NB4 (cell line): ENCODE measurements at regions not wholly inside any gene's neighbourhood (a gene's known extent, or its start where the extent isn't known, plus 50 kb on each side); places are given as distances from the start of the nearest gene placed in this dataset.

Source experiments
- DNase-seq: peaks from one replicate; pipeline ENCODE4 v3.0.0; 2010; ENCODE audit warnings: low read depth
- H3K4me3 ChIP-seq: one replicate; pipeline ENCODE4 v1.5.1; 2011; ENCODE audit warnings: mild to moderate bottlenecking, low read depth, low read length, moderate library complexity
- MYC ChIP-seq: IDR thresholded peaks from 2 replicates; pipeline ENCODE4 v1.6.1; 2011; ENCODE audit warnings: low read depth, low read length
- POLR2A ChIP-seq: IDR thresholded peaks from 2 replicates; pipeline ENCODE4 v1.6.1; 2011; ENCODE audit warnings: mild to moderate bottlenecking; ENCODE audit not compliant: insufficient read length; ENCODE audit errors: extremely low read depth
- TF ChIP-seq, protein P1 (sequence below): IDR thresholded peaks from 2 replicates; pipeline ENCODE4 v1.6.1; 2011; ENCODE audit warnings: low read depth, low read length
- TF ChIP-seq, protein P2 (sequence below): IDR thresholded peaks from one replicate; pipeline ENCODE4 v1.5.1; 2012; ENCODE audit warnings: low read depth, low read length

DNA sequence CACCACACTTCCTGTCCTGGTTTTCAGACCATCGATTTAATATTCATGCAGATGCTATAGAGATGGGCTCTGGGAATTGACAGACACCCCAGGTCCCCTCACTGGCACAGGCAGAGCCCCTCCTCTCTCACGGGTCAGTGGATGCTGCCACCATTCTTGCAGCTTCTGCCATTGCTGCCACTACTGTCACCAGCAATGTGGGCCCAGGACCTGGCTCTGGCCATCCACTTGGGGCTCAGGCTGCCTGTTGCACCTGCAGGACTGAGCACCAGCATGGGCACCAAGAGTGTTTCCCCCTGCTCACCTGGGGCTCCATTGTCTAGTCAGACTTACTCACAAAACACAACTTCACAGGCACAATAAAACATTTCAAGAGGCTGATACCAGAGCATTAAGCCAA is 479.0 kb upstream of the ZNF608 start:
- H3K4me3 ChIP-seq = no peak overlapping the region
- TF ChIP-seq POLR2A (no peak), MYC (no peak)
- TF ChIP-seq, protein P1, sequence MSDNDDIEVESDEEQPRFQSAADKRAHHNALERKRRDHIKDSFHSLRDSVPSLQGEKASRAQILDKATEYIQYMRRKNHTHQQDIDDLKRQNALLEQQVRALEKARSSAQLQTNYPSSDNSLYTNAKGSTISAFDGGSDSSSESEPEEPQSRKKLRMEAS = no peak
- TF ChIP-seq, protein P2, sequence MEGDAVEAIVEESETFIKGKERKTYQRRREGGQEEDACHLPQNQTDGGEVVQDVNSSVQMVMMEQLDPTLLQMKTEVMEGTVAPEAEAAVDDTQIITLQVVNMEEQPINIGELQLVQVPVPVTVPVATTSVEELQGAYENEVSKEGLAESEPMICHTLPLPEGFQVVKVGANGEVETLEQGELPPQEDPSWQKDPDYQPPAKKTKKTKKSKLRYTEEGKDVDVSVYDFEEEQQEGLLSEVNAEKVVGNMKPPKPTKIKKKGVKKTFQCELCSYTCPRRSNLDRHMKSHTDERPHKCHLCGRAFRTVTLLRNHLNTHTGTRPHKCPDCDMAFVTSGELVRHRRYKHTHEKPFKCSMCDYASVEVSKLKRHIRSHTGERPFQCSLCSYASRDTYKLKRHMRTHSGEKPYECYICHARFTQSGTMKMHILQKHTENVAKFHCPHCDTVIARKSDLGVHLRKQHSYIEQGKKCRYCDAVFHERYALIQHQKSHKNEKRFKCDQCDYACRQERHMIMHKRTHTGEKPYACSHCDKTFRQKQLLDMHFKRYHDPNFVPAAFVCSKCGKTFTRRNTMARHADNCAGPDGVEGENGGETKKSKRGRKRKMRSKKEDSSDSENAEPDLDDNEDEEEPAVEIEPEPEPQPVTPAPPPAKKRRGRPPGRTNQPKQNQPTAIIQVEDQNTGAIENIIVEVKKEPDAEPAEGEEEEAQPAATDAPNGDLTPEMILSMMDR = no peak
- no peak for DNase-seq

DNA sequence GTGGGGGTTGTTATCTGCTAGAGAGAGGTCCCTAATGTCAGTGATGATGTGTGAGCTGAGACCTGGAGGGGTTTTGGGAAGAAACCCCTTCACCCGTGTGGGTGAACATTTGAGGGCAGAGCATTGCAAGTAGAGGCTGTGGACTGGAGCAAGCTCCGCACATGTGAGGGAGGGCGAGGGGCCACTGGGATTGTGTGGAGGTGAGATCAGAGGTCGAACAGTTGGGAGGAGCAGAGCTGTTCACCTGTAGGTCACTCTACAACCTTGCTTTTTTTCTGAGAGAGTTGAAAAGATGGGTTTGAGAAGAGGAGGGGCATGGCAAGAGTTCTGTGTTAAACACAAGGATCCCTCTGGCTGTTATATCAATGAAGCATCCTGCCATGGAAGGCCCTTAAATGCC is 480.4 kb upstream of the ZNF608 start:
- no peak for DNase-seq
- no peak overlapping the region for H3K4me3 ChIP-seq
- no peak for TF ChIP-seq MYC
- TF ChIP-seq, protein P1 = no peak
- no peak for TF ChIP-seq POLR2A

DNA sequence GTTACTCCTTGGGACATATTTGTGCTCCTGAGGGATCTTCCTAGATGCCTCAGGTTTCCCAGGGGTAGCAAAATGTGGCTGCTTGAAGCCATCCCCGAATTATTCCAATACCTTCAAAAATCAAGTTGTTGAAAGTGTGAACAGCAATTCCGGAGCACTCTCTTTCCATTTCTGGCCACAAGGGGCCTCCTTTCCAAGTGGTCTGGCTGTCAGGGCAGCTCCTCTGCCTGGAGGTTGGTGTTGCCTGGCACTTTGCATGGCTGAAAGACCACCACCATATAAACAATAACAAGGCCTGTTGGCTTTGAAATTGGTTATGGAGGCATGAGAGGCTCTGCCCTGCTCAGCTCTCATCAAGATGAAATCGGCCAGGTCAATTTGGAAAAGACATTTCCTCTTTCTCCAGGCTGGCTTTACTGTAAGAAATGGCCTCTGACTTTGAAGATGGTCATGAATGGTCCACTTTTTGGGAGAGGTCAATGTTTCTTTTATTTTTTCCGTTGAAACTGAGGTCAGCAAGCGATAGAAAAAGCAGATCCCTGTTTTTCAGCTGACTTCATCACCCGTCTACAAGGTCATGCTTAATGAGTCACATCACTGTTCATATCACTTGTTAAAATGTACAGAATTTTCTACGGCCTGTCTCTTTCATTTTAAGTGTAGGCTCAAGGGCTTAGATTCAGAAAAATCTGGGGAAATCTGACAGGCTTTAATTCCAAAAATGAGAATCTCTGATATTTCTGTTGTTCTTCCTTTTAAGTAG is 481.1 kb upstream of the ZNF608 start:
- DNase-seq = peak; percentile 7

DNA sequence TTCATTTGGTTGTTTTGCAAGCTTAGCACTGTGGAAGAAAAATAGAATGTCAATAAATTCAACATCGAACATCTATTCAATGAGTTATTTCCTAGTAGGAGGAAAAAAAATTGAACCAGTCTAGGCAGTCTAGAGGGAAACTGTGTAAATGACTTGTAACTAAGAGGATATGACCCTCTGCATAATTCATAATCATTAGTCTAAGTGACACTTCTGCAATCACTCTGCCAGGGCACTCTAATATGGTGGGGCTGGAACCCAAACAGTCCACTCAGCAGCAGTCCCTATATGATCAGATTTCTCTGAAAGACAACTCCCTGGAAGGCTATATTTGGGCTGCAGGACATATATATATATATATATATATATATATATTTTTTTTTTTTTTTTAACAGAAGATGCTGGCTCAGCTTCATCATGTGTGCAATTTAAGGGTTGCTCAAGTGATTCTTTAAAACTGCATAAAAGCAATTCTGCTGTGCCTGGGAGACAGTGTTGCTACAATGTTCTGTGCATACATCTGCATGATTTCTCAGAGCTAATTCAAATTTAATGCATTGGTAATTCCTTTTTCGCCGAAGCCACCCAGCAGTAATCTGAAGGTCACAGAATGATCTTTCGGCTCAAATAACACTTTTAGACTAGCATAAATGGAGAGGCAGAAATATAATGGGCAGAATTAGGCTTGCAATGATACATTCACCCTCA is 482.1 kb upstream of the ZNF608 start:
- no peak overlapping the region for H3K4me3 ChIP-seq
- TF ChIP-seq MYC (no peak), POLR2A (no peak)
- no peak for DNase-seq

More for the DNA sequence above, 481.1 kb upstream of the ZNF608 start:
- H3K4me3 ChIP-seq = no peak overlapping the region
- TF ChIP-seq, protein P2 = peak; percentile 17
- TF ChIP-seq MYC = no peak

DNA sequence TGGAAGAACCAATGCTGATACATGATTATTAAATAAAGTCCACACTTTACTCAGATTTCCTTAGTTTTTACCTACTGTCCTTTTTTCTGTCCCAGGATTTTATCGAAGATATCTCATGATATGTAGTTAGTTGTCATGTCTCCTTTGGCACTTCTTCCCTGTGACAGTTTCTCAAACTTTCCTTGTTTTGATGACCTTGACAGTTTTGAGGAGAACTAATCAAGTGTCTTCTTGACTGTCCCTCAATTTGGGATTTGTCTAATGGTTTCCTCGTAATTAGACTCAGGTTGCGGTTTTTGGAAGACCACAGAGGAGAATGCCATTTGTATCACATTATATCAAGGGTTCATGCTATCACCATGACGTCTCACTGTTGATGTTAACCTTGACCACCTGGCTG is 483.1 kb upstream of the ZNF608 start:
- no peak for DNase-seq
- H3K4me3 ChIP-seq = no peak overlapping the region
- no peak for TF ChIP-seq MYC
- TF ChIP-seq, protein P2 = no peak
- TF ChIP-seq POLR2A = no peak
- TF ChIP-seq, protein P1 = no peak

DNA sequence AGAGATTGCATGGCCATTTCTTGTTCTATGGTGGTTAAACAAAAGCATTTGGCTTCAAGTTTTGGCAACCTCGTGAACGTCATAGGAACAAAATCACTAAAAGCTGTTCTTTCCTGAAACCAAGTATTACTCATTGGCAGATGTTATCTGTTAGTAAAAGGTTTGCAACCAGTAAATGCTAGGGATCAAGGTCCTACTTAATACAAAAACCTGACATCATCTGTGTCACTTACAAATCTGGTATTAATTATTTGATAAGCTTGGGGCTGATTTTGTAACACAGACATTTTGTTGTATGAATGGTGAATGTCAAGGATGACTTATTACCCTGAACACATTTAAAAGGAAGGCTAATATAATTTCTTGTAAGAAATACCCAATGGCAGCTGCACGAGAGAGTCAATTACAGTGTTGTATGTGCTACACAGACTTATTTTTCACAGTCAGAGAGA is 486.4 kb upstream of the ZNF608 start:
- no peak for DNase-seq
- TF ChIP-seq POLR2A = no peak
- no peak for TF ChIP-seq MYC
- TF ChIP-seq, protein P2 = no peak
- TF ChIP-seq, protein P1 = no peak
- H3K4me3 ChIP-seq = no peak overlapping the region
